ENCODE measurements at regions not wholly inside any gene's neighbourhood (a gene's known extent, or its start where the extent isn't known, plus 50 kb on each side); places are given as distances from the start of the nearest gene placed in this dataset.

DNA sequence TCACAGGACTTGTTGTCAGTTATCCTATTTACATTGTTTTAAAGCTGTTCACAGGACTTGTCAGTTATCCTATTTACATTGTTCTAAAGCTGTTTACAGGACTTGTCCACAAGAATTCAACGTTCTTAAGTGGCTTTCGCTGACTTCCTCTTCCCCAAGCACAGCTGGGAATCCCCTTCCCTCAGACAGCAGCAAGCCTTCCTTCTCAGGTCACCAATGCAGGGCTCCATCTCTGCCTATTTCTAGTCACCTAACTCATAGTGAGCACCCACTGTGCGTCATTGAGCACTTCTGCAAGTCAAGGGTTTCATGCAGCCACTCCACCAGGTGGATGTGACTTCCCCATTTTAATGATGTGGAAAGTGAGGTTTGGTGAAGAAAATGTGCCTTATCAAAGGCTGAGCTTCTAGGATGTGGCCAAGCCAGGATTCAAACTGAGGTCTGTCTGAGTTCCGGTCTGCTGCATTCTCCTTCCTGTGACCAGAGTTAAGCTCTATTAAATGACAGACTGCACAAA is 109.8 kb upstream of the ZNF462 start:
- TF ChIP-seq POLR2A (IDR thresholded peaks at IDR 0.05) = no peak
- TF ChIP-seq, protein P1, sequence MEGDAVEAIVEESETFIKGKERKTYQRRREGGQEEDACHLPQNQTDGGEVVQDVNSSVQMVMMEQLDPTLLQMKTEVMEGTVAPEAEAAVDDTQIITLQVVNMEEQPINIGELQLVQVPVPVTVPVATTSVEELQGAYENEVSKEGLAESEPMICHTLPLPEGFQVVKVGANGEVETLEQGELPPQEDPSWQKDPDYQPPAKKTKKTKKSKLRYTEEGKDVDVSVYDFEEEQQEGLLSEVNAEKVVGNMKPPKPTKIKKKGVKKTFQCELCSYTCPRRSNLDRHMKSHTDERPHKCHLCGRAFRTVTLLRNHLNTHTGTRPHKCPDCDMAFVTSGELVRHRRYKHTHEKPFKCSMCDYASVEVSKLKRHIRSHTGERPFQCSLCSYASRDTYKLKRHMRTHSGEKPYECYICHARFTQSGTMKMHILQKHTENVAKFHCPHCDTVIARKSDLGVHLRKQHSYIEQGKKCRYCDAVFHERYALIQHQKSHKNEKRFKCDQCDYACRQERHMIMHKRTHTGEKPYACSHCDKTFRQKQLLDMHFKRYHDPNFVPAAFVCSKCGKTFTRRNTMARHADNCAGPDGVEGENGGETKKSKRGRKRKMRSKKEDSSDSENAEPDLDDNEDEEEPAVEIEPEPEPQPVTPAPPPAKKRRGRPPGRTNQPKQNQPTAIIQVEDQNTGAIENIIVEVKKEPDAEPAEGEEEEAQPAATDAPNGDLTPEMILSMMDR (IDR thresholded peaks at IDR 0.05) = no peak
